LNCAP (cell line): ENCODE measurements at regions not wholly inside any gene's neighbourhood (a gene's known extent, or its start where the extent isn't known, plus 50 kb on each side); places are given as distances from the start of the nearest gene placed in this dataset.

ENCODE experiments used
- TF ChIP-seq, protein P1 (sequence below): fragments of 450-650 bp; IDR thresholded peaks from 2 replicates; pipeline ENCODE4 v1.5.1; 2017; ENCODE audit warnings: mild to moderate bottlenecking

- TF ChIP-seq, protein P1, sequence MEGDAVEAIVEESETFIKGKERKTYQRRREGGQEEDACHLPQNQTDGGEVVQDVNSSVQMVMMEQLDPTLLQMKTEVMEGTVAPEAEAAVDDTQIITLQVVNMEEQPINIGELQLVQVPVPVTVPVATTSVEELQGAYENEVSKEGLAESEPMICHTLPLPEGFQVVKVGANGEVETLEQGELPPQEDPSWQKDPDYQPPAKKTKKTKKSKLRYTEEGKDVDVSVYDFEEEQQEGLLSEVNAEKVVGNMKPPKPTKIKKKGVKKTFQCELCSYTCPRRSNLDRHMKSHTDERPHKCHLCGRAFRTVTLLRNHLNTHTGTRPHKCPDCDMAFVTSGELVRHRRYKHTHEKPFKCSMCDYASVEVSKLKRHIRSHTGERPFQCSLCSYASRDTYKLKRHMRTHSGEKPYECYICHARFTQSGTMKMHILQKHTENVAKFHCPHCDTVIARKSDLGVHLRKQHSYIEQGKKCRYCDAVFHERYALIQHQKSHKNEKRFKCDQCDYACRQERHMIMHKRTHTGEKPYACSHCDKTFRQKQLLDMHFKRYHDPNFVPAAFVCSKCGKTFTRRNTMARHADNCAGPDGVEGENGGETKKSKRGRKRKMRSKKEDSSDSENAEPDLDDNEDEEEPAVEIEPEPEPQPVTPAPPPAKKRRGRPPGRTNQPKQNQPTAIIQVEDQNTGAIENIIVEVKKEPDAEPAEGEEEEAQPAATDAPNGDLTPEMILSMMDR: peak; percentile 73
Observed at GRCh38 chr10:57716884-57717283, 550.8 kb downstream of the IPMK start.

DNA sequence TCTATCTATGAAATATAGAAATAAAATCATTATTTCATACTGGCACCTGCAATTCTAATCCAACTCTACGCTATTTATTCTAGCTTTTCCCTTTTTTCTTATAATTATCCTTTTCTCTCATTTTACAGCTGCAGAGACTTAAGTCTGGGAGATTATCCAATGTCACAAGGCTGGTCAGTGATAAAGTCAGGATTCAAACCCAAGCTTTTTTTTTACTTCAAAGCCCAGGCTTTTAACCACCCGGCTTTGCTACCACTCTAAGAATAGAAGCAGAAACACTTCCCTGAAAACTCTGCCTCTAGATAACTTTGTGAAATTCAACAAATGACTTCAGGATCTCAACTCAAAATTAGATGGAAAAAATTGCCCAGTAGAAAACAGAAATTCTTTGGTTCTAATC lies 552.5 kb downstream of the IPMK start:
- TF ChIP-seq, protein P1: no peak

DNA sequence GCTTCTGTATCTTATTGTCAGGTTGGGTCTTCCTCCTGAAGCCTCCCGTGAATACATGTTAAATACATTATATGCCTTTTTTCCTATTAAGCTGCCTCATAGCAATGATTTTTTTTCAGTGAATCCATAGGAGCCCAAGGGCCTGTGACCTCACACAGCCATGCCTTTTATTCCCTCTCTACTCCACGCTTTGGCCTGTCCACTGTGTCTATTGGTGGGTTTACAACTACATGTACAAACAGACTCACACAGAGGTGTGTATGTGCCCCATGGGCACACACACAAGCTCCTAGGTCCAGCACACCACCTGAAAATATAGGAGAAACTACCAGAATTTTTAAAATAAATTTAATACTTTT lies 560.4 kb downstream of the IPMK start:
- TF ChIP-seq, protein P1: no peak

DNA sequence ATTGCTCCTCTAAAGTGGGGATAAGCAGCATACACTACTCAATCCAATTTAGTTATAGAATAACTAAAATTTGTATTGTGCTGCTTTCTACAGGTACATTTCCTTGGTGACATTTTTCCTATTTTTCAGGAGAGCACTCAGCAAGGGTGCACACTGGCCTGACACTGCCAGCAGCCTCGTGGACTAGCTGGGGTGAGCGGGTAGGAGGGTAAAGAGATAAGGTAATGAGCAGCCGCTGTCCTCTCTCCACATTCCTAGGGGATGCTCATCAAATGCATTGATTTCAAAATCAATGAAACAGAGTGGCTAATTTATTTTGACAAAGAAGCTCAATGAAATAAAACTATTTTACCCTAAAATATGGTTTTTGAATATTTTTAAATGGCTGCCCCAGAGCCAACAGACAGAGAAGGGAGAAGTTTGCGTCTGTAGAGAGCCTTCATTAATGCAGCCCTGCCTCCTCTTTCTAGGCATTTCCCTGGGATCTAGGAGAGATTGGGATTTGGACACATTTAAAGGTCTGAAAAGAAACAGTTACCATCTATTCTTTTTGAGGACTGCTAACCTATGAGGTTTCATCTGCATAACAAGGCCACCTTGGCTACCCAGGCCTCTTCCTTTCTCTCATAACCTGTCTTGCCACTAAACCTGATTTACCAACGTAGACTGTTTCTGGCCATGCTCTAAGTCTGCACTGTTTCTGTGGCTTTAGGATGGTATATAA lies 561.0 kb downstream of the IPMK start:
- TF ChIP-seq, protein P1: no peak

DNA sequence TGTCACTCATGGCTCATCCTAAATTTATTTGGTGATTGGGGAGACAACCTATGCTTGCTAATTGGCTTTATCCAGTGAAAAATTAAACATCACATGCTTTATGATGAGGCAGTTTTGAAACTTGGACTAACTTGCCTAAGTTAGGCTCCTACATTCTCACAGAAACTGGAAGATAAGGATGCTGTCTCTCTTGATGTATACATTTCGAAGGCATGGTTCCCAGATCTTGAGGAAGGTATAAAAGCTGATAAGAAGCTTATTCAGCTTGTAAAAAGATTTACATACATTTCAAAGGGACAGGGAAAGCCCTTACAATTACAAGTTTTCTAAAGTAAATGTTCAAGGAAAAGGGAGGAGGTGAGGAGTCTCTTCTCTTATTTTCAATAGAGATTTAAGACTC lies 561.7 kb downstream of the IPMK start:
- TF ChIP-seq, protein P1: no peak

DNA sequence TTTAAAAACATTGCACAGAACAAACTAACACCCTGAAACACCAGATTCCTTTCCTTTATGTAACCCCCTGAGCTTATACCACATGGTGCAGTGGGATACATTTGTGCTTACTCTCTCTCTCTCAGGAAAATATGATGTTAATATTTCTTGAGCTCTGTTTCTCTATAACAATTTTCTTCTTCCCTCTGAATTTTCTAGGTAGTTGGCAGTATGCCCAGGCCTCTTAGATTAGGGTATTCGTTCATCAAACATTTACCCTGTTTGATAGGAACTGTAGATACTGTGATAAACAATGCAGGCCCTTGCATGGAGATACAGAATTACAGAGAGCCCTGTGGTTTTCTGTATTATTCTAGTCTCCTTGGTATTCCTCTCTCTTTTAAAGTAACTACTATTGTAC lies 567.8 kb downstream of the IPMK start:
- TF ChIP-seq, protein P1: no peak

DNA sequence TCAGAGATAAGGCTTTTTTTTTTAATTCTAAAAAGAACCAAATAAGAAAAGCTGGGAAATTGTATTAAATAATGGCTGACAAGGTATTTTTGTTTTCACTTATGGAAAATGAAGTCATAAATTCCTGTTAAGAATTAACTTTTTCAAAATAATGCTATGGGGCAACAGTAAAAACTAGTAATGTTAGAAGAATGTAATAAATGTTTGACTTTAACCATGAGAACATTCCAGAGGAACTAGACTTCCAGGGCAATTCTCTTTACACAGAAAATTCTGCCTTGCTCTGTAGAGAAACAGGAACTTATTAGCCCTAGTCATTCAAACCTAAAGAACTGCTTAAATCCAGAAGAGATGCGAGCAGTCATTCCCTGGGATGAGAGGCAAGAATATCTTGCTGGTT lies 571.1 kb downstream of the IPMK start:
- TF ChIP-seq, protein P1: no peak
